SK-N-SH (cell line): ENCODE measurements at regions not wholly inside any gene's neighbourhood (a gene's known extent, or its start where the extent isn't known, plus 50 kb on each side); places are given as distances from the start of the nearest gene placed in this dataset.

Experiments
- CTCF ChIA-PET: fragments of 300-600, 350-600 bp; formaldehyde crosslinking; extraction: SDS; loops from one replicate; lab custom pipeline; 2021; lab: Yijun Ruan, JAX
- POLR2A ChIA-PET: fragments of 350-600 bp; sonication (Branson Sonifier 250); formaldehyde crosslinking; extraction: SDS; loops from one replicate; lab custom pipeline; 2020; ENCODE audit warnings: antibody characterized with exemption, inconsistent platforms; lab: Yijun Ruan, JAX
- DNase-seq: peaks from one replicate; pipeline ENCODE4 v3.0.0; 2012
- H2AFZ ChIP-seq: fragments of 200-600 bp; sonication (generic); 2 replicates; pipeline ENCODE4 v1.8.1; 2016; ENCODE audit warnings: antibody characterized with exemption, mild to moderate bottlenecking, low read depth
- H3F3A ChIP-seq: fragments of 200-600 bp; sonication (generic); replicated peaks from 2 replicates; pipeline ENCODE3; 2016; ENCODE audit warnings: antibody characterized with exemption, mild to moderate bottlenecking; ENCODE audit not compliant: insufficient read depth
- H3K27ac ChIP-seq, 2 experiments: fragments of 200-500 bp in 1 of 2; fragments of 200-600 bp in 1 of 2; sonication (Bioruptor generic) in 1 of 2; sonication (generic), shearing (Covaris generic) in 1 of 2; 2 replicates each; pipeline versions ENCODE4 v1.5.1 to v1.6.1; 2014 to 2016; ENCODE audit warnings: low read depth in 2 of 2, inconsistent platforms in 1 of 2, low read length in 1 of 2, mild to moderate bottlenecking in 1 of 2, mixed read lengths in 1 of 2
- H3K27me3 ChIP-seq: fragments of 200-600 bp; sonication (generic), shearing (Covaris generic); 2 replicates; pipeline ENCODE4 v1.6.1; 2016; ENCODE audit warnings: mixed run types; ENCODE audit not compliant: insufficient read depth
- H3K36me3 ChIP-seq, 2 experiments: fragments of 200-500 bp in 1 of 2; fragments of 200-600 bp in 1 of 2; sonication (Bioruptor generic) in 1 of 2; sonication (generic) in 1 of 2; replicated peaks in 1 of 2; 2 replicates each; pipeline versions ENCODE3 to v1.5.1; 2014 to 2016; ENCODE audit warnings: low read length in 1 of 2, mild to moderate bottlenecking in 1 of 2; ENCODE audit not compliant: insufficient read depth in 2 of 2, control insufficient read depth in 1 of 2
- H3K4me1 ChIP-seq, 2 experiments: fragments of 200-500 bp in 1 of 2; fragments of 200-600 bp in 1 of 2; sonication (Bioruptor generic) in 1 of 2; sonication (generic), shearing (Covaris generic) in 1 of 2; 2 replicates each; pipeline versions ENCODE4 v1.5.1 to v1.6.1; 2014 to 2016; ENCODE audit warnings: low read depth in 1 of 2, low read length in 1 of 2, mixed run types in 1 of 2; ENCODE audit not compliant: insufficient read depth in 2 of 2, control insufficient read depth in 1 of 2
- H3K4me2 ChIP-seq: fragments of 200-600 bp; sonication (generic), shearing (Covaris generic); 2 replicates; pipeline ENCODE4 v1.6.1; 2017; ENCODE audit warnings: mixed run types
- H3K4me3 ChIP-seq, 2 experiments: fragments of 200-500 bp in 1 of 2; fragments of 200-600 bp in 1 of 2; sonication (Bioruptor generic) in 1 of 2; sonication (generic), shearing (Covaris generic) in 1 of 2; 2 replicates each; pipeline versions ENCODE4 v1.5.1 to v1.8.1; 2014 to 2016; ENCODE audit warnings: low read depth in 2 of 2, inconsistent platforms in 1 of 2, low read length in 1 of 2, mild to moderate bottlenecking in 1 of 2, mixed read lengths in 1 of 2, moderate library complexity in 1 of 2
- H3K79me2 ChIP-seq: fragments of 200-600 bp; sonication (generic); 2 replicates; pipeline ENCODE4 v1.8.1; 2017; ENCODE audit warnings: mild to moderate bottlenecking; ENCODE audit not compliant: insufficient read depth
- H3K9ac ChIP-seq: fragments of 200-600 bp; sonication (generic); 2 replicates; pipeline ENCODE4 v1.6.1; 2017; ENCODE audit warnings: mixed run types
- H3K9me2 ChIP-seq: fragments of 200-600 bp; sonication (generic); 2 replicates; pipeline ENCODE4 v1.6.1; 2017; ENCODE audit warnings: mixed run types
- H3K9me3 ChIP-seq: fragments of 200-600 bp; sonication (generic); 2 replicates; pipeline ENCODE4 v1.6.1; 2017; ENCODE audit warnings: mixed run types, mild to moderate bottlenecking, moderate library complexity
- H4K20me1 ChIP-seq: fragments of 200-600 bp; sonication (generic); 2 replicates; pipeline ENCODE4 v1.6.1; 2017; ENCODE audit warnings: mild to moderate bottlenecking, mixed run types; ENCODE audit not compliant: insufficient read depth
- FOSL2 ChIP-seq: IDR thresholded peaks from 2 replicates; pipeline ENCODE4 v1.4.0; 2012; ENCODE audit warnings: low read depth, mild to moderate bottlenecking, moderate library complexity, borderline replicate concordance
- FOXJ3 ChIP-seq: sonication (generic); formaldehyde crosslinking; IDR thresholded peaks from 2 replicates; pipeline ENCODE4 v1.5.1; 2020; ENCODE audit warnings: mild to moderate bottlenecking, missing genetic modification reagents
- MEF2A ChIP-seq: IDR thresholded peaks from 2 replicates; pipeline ENCODE4 v1.4.0; 2012; ENCODE audit warnings: low read depth, borderline replicate concordance
- MXI1 ChIP-seq: IDR thresholded peaks from 2 replicates; pipeline ENCODE4 v1.6.1; 2012; ENCODE audit warnings: mild to moderate bottlenecking, low read depth, low read length, improper control_type of control experiment
- POLR2AphosphoS5 ChIP-seq: IDR thresholded peaks from 2 replicates; pipeline ENCODE4 v1.6.1; 2012; ENCODE audit warnings: low read depth, low read length
- RFX5 ChIP-seq: IDR thresholded peaks from 2 replicates; pipeline ENCODE4 v1.6.1; 2012; ENCODE audit warnings: mild to moderate bottlenecking, improper control_type of control experiment, low read length
- SIN3A ChIP-seq: IDR thresholded peaks from 2 replicates; pipeline ENCODE4 v1.6.1; 2012; ENCODE audit warnings: low read depth, mild to moderate bottlenecking, low read length, moderate library complexity, borderline replicate concordance
- TAF1 ChIP-seq: IDR thresholded peaks from 2 replicates; pipeline ENCODE4 v1.6.1; 2012; ENCODE audit warnings: low read depth, mild to moderate bottlenecking, low read length, moderate library complexity, borderline replicate concordance
- TCF12 ChIP-seq: IDR thresholded peaks from 2 replicates; pipeline ENCODE4 v1.4.0; 2012
- YY1 ChIP-seq: IDR thresholded peaks from 2 replicates; pipeline ENCODE4 v1.4.0; 2012; ENCODE audit warnings: low read depth, mild to moderate bottlenecking
- WGBS: methylation state at CpG from one replicate; pipeline ENCODE4 v1.1.6; 2017; ENCODE audit warnings: low lambda C conversion rate; 5-methylcytosine and 5-hydroxymethylcytosine counted together
- TF ChIP-seq, protein P1 (sequence below): fragments of 150-350 bp; IDR thresholded peaks from 2 replicates; pipeline ENCODE4 v1.6.1; 2017; ENCODE audit warnings: antibody characterized with exemption, low read length, low read depth, borderline replicate concordance

GRCh38 chr14:96624661-96625425, 122.7 kb downstream of the PAPOLA start:
- POLR2A ChIA-PET = no interaction called here
- no peak overlapping the region for H2AFZ ChIP-seq
- H3F3A ChIP-seq = no peaks in the 10 kb centered on the region
- H3K9me3 ChIP-seq = no peaks in the 10 kb centered on the region
- TF ChIP-seq FOSL2 (no peak), MXI1 (no peak)
- H3K9me2 ChIP-seq = no peaks in the 10 kb centered on the region
- no peak overlapping the region for H3K27ac ChIP-seq
- no peaks in the 10 kb centered on the region for H3K79me2 ChIP-seq
- no peak overlapping the region for H3K4me2 ChIP-seq
- H3K4me1 ChIP-seq = no peaks in the 10 kb centered on the region
- H3K4me3 ChIP-seq = no peak overlapping the region
- H3K36me3 ChIP-seq = no peaks in the 10 kb centered on the region
- DNase-seq = no peak
- H4K20me1 ChIP-seq = no peaks in the 10 kb centered on the region
- H3K27me3 ChIP-seq = no peaks in the 10 kb centered on the region
- CTCF ChIA-PET = no interaction called here
- H3K9ac ChIP-seq = no peak overlapping the region
- WGBS = 69% methylated on average over 13 of the region's 37 CpGs

- Histone ChIP-seq H3K4me2 (no peak overlapping the region), H3K9me3 (no peaks in the 10 kb centered on the region), H3K27ac (no peak overlapping the region), H3K79me2 (no peaks in the 10 kb centered on the region), H3K4me1 (no peaks in the 10 kb centered on the region), H4K20me1 (no peaks in the 10 kb centered on the region), H3K9me2 (no peaks in the 10 kb centered on the region), H3K9ac (no peak overlapping the region), H3K4me3 (no peak overlapping the region), H2AFZ (no peak overlapping the region), H3K27me3 (no peaks in the 10 kb centered on the region), H3F3A (no peaks in the 10 kb centered on the region), H3K36me3 (no peaks in the 10 kb centered on the region)
- POLR2A ChIA-PET = no interaction called here
- DNase-seq = no peak
- WGBS = 58% methylated on average over 22 of the region's 22 CpGs
- CTCF ChIA-PET = no interaction called here
- TF ChIP-seq TAF1 = no peak
- no peak for TF ChIP-seq YY1
- TF ChIP-seq FOXJ3 (CRISPR knock-in tag) = no peak
- no peak for TF ChIP-seq SIN3A
- no peak for TF ChIP-seq POLR2AphosphoS5
Observed at GRCh38 chr14:96625426-96625985, 123.3 kb downstream of the PAPOLA start.

- H3K4me3 ChIP-seq = no peak overlapping the region
- no peaks in the 10 kb centered on the region for H3K79me2 ChIP-seq
- ChIA-PET CTCF (interaction anchor here (1.0 kb wide), 1 partner anchor 115 kb away, joined by 3 read pairs; no protein-coding TSS in a partner anchor), POLR2A (no interaction called here)
- 46% methylated on average over 16 of the region's 16 CpGs for WGBS
- no peak overlapping the region for H2AFZ ChIP-seq
- no peaks in the 10 kb centered on the region for H3K27me3 ChIP-seq
- H3K4me2 ChIP-seq = no peak overlapping the region
- no peaks in the 10 kb centered on the region for H3K36me3 ChIP-seq
- H3F3A ChIP-seq = no peaks in the 10 kb centered on the region
- H3K9me2 ChIP-seq = no peaks in the 10 kb centered on the region
- H3K9ac ChIP-seq = no peak overlapping the region
- TF ChIP-seq MEF2A = no peak
- no peak for TF ChIP-seq YY1
- no peak for TF ChIP-seq TCF12
- TF ChIP-seq RFX5 = no peak
- TF ChIP-seq, protein P1, sequence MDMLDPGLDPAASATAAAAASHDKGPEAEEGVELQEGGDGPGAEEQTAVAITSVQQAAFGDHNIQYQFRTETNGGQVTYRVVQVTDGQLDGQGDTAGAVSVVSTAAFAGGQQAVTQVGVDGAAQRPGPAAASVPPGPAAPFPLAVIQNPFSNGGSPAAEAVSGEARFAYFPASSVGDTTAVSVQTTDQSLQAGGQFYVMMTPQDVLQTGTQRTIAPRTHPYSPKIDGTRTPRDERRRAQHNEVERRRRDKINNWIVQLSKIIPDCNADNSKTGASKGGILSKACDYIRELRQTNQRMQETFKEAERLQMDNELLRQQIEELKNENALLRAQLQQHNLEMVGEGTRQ = no peak
- H3K4me1 ChIP-seq = no peaks in the 10 kb centered on the region
- no peak for DNase-seq
- H3K9me3 ChIP-seq = no peaks in the 10 kb centered on the region
- no peaks in the 10 kb centered on the region for H4K20me1 ChIP-seq
- no peak overlapping the region for H3K27ac ChIP-seq
Observed at GRCh38 chr14:96626121-96626768, 124.1 kb downstream of the PAPOLA start.
